Stimulated activated CD4-positive, alpha-beta T cell treated with anti-CD3 and anti-CD28 coated beads, Interleukin-4, amount 100 ng/mL, for 1 hour (primary cell): ENCODE measurements at regions not wholly inside any gene's neighbourhood (a gene's known extent, or its start where the extent isn't known, plus 50 kb on each side); places are given as distances from the start of the nearest gene placed in this dataset.

ENCODE experiments used
- DNase-seq: peaks from one replicate; pipeline ENCODE4 v3.0.0-alpha.2; 2020

DNA sequence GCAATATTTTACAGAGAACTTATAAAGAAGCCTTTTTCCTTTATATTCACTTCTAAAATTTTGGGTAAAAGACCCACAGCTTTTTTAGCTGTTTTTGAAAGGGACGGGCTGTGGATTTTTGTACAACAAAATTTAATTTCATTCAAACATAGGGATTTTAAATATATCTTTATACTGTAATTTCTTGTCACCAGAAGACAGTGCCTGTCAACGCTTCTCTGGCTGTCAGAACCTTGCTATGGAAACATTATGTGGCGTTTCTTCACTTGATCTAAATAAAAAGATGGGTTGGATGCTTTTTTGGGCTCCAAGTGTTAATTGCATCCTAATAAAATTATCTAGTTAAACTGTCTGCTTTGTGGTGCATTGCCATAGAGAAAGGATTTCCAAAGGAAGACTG lies 635.6 kb upstream of the ALCAM start:
- DNase-seq: no peak

DNA sequence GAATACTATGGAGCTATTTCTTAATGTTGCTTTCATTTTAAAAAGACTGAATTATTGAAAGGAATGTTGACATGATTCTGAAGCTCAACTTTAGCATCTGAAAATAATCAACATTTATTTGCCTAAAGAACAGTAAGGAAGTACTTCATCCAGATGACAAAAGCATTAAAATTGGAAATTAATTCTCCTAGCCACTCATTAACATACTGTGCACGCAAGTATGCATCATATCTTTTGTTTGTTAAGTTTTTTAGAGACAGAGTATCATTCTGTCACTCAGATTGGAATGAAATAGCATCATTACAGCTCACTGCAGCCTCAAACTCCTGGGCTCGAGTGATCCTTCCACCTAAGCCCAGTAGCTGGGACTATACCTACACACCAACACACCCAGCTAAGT lies 632.1 kb upstream of the ALCAM start:
- DNase-seq: no peak

DNA sequence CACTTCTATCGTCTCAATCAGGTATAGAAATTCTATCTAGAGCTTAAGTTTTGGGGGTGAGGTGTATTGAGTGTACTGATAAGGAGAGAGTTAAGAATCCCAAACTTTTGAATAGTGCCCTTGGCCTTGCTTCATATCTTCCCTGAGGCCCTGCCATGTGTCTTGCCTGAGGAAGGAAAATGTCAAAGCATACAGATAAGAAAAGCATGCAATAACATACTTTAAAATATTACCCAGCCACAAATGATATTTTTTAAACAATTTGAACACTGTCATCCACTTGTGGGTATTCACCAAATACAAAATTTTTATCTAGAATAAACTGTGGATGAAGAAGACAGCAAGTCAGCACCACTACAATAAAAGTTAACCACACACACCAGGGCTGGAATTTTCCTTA lies 631.0 kb upstream of the ALCAM start:
- DNase-seq: no peak

DNA sequence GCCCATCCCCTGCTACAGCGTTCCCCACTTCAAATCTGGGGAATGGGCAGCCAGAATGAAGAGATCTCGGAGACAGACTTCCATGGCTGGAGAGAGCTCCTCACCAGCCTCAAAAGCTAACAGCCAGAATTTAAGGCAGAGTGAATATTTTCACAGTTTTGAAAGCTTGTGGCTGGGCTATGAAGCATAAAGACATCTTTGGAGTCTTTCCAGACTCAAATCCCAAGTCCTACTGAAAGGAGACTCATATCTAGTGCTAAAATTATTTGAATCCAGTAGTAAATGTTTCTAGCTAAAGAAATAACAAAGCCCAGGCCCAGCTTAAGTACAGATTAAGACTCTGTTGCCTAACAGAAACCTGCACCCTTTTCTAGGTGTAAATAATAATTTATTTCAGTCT lies 628.4 kb upstream of the ALCAM start:
- DNase-seq: no peak

DNA sequence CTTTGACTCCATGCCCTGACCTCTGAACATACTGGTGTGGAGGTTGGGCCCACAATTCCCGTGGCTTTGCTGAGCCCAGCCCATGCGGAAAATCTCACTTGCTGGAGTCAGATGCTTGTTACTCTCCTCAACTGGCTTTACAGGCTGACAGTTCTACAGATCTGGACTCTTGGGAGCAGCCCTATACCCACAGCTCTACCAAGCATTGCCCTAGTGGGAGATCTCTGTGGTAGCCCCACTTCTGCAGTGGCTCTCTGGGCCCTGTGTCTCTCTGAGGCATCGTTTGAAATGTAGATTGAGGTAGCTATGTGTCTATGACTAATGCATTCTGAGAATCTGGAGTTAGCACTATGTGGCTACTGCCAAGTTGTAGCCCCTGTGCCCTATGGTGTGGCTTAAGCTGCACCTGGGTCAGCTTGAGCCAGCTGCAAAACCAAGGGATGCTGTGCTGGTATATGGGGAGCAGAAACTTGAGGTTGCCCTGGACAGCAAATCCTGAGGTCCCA lies 625.8 kb upstream of the ALCAM start:
- DNase-seq: no peak

DNA sequence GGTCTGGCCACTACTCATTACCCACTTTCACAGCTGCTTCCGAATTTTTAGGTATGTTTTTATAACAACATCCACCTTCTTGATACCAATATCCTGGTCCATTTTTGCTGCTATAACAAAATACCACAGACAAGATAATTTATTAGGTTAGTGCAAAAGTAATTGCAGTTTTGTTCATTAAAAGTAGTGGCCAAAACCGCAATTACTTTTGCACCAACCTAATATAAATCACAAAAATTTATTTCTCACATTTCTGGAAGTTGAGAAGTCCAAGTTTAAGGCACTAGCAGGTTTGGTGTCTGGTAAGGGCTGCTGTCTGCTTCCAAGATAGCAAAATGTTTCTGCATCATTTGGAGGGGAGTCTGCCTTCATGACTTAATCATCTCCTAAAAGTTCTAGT lies 624.7 kb upstream of the ALCAM start:
- DNase-seq: no peak

DNA sequence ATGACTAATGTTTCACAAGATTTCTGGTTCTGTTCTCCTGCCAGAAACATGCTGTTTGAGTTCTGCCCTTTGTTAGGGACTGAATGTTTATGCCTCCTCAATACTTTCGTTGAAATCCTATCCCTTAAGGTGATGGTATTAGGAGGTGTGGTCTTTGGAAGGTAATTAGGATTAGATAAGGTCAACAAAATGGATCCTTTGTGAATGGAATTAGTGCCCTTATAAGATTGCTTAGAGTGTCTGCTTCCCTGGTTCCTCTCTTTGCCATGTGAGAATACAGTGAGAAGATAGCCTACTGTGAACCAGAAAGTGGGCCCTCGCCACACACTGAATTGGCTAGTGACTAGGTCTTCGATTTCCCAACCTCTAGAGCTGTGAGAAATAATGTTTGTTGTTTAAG lies 621.4 kb upstream of the ALCAM start:
- no peak for DNase-seq

DNA sequence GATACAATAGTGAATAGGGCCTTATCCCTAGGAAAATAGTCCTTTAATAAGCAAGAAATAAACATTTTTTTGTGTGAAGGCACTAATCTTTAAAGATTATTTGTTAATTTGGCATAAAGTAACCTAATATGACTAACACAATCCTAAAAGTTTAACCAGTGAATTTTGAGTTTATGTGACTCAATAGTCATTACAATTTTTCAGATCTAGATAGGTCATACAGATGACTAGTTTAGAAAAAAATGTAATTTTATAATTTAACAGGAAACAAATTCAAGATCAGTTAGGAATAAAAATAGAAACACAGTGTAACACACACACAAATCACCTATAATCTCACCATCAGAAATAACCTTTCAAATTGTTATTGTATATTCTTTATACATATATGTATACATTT lies 620.7 kb upstream of the ALCAM start:
- DNase-seq: no peak

DNA sequence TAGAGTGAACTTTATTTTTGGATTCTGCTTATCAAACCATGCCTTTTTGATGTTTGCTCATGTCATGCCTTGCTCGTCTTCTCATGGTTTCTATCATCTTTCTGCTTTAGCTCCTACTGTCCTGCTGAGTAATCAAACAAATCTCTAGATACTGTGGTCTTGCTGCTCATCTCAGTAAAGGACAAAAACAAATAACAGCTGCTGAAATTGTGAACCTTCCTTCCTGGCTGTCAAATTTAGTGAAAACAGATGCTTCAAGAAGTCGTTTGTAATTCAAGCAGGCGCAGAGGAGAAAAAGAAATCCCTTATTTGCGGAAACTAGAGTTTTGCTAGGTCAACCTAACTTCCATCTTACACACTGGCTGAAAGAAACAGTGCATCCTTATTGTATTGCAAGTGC lies 616.1 kb upstream of the ALCAM start:
- no peak for DNase-seq

DNA sequence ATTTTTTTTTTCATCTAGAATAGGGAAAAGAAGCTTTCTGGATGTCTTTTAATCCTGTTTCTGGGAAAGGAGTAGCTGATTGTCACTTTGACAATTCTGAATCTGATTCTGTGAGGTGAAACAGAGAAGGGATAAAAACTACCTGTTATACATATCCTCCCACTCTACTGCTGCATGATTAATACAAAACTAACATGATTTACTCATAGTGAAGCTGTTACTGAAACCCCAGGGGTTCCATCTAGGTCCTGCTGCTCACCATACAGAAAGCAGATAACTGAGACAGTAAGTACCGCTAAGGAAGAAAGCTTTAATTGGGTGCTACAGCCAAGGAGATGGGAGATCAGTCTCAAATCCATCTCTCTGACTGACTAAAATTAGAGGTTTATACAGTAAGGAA lies 610.9 kb upstream of the ALCAM start:
- DNase-seq: no peak

DNA sequence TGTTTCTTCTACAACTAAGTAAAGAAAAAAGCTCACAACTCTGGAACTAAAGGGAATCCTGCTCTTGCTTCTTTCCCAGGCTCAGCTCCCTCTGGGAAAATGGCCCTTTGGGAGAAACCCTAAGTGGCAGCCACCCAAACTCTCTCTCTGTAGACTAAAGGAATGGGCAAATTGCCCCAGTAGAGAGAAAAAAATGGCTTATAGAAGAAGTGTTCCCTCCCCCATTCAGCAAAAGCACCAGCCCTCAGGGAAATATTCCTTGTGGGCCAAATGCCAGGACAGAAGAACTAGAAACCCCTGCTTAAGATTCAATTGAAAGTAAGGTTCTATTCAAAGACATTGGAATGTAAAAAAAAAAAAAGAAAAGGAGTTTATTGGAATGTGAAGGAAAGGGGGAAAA lies 603.7 kb upstream of the ALCAM start:
- no peak for DNase-seq

DNA sequence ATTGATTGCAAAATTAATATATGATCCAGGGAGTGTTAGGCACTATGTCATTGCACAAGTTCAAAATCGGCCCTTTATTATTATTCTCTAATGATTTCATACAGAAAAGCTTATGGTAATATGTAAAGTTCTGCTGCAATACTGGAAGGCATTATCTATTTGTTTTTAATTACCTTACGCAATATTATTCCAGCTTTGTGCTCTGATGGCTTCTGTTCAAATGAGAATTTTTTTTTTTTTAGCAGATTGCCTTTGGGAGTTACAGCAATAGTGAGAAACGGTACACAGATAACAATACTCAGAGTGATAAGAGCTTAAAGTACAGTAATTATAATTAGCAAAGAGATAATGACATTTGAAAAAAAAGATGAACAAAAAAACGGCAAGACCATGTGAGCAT lies 602.2 kb upstream of the ALCAM start:
- no peak for DNase-seq

DNA sequence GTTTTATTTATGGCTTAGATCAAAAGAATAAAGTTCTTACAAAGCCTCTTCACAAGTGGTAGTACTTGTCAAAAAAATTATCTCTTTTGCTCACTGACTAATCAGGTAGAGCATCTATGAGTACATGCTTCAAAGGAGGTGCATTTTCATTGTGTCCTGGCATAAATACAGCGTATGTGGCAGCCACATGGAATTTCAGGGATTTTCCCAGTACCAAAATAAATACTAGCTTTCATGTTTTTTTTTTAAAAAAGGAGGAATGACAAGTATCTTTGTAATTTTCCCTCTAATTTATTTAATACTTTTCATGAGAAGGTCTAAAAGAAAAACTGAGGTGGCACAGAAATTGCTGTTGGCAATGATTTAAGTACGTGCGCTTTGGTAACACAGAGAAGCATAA lies 597.8 kb upstream of the ALCAM start:
- DNase-seq: no peak

DNA sequence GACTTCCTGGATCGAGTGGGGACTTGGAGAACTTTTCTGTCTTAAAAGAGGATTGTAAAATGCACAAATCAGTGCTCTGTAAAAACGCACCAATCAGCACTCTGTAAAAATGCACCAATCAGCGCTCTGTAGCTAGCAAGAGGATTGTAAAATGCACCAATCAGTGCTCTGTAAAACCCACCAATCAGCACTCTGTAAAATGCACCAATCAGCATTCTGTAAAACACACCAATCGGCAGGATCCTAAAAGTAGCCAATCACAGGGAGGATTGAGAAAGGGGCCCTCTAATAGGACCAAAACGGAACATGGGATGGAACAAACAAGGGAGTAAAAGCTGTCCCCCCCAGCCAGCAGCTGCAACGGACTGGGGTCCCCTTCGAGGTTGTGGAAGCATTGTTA lies 587.4 kb upstream of the ALCAM start:
- DNase-seq: no peak

DNA sequence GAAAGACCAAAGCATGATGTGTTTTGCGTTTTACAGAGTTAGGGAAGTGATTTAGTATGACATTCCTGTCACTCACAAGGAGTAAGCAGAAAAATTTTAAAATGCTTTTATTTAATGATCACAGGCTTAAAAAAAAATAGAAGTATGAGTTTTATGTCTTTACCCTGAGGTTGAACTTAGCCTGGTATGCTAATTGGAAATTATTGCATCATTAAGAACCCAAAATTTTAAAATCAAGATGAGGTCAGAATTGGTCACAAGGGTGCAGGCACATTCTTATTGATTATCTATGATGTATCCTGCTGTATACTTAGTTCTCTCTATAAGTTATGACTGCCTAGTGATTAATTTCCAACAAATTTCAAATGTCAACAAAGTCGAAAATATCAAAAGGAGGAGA lies 585.6 kb upstream of the ALCAM start:
- no peak for DNase-seq

DNA sequence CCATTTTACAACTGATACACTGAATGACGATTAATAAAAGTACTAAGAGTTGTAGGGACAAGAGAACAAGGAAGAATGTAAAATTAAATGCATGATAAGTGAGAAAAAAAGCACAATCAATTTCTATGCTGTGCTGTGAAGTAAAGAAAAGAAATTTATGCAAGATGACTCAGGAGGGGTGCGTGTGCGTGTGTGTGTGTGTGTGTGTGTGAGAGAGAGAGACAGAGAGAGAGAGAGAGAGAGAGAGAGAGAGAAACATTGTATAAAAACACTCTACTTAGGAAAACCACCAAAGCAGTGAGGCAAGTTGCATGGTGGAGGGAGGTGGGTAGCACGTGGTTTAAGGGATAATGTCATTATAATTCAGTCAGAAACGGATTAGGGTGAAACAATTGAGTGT lies 580.8 kb upstream of the ALCAM start:
- DNase-seq: no peak

DNA sequence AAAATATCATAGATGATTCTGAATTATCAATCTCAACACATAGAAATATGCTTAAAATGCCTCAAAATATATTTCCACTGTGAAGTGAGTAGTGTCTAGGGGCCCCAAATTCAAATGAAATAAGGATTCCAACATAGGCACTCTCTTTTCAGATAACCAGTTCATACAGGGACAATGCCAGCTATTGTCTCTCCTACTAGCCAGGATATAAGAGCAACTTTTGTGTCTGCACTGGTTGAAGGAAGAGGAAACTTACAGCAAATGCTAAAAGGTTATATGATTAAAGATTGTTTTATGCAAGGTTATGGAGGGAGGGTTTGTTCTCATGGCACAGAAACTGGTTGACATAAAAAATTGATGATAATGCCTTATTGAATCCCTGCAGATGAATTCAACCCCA lies 579.4 kb upstream of the ALCAM start:
- no peak for DNase-seq

DNA sequence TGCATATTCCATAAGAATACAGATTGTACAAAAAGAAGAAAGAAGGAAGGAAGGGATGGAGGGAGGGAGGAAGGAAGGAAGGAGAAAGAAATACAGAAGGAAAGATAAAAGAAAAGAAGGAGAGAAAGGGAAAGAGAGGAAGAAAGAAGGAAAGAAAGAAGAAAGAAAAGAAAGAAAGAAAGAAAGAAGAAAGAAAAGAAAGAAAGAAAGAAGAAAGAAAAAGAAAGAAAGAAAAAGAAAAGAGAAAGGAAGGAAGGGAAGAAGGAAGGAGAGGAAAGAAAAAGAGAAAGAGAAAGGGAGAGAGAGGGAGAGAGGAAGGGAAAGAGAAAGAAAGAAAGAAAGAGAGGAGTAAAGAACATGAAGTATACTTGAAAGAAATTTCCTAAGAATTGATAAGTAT lies 577.9 kb upstream of the ALCAM start:
- DNase-seq: no peak

DNA sequence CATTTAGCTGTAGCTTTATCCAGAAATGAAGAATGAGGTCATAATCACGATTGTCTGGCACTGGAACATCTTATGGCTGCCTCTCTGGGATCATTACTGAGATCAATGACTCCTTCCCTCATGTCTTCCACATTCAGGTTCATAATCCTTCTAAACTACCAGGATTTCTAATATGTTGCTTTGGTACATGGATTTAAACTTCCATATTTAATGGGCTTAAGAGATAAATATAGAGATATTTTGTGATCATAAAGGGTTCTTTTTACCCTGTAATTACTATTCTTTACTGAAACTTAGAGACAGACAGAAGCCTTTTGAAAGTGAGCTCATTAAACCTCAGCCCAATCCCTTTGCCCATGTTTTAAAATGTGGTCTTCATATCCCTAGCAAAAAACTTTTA lies 575.4 kb upstream of the ALCAM start:
- DNase-seq: no peak

DNA sequence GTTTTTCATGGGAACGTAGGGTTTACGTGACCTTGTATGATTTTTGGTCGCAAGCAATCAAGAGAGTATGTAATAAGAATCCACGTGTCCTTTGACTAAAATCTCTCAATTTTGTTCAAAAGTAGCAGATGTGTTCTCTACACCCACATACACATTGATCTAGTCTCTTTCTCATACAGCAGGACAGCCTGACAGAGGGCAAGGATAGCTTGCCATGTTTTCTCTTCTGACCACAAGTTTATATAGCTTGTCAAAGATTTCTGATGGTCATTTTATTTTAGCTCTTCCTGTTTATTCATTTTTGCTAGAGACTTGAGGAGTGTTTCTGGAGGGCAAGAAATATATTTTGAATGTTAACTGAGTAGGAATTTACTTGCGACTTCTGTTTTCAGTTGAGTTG lies 570.2 kb upstream of the ALCAM start:
- no peak for DNase-seq

DNA sequence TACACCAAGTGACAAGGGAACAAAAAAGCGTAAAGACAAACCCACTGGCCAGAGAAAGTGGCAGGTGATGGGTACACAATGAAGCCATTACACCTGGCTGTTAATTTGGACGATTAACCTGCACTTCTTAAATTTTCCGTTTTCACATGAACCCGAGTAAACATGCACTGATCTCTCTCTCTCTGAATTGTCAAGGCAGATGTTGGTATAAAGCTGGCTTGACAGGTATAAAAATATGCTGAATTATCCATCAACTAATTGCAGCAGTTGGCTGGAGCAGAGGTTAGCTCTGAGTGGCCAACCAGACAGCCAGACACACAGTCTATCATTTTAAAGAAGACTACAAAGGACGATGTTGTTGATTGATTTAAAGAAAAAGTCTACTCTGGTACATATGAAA lies 561.7 kb upstream of the ALCAM start:
- no peak for DNase-seq

DNA sequence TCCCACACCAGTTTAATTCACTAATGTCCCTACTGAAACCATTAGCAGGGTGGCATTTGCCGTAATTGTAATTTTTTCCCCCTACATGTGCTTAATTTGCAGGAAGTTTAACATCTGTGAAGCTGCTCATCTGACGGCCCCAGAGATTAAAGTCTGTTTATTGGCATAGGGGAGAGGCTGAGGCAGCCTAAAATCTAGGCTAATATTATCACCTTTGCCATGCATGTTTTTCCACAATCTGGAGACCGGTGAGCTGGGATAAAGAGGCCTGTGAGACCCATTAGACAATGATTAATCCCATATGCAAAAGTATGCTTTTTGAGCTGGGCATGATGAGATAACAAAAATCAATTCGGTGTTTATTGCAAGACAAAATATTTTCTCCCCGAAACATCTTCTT lies 561.2 kb upstream of the ALCAM start:
- DNase-seq: no peak

DNA sequence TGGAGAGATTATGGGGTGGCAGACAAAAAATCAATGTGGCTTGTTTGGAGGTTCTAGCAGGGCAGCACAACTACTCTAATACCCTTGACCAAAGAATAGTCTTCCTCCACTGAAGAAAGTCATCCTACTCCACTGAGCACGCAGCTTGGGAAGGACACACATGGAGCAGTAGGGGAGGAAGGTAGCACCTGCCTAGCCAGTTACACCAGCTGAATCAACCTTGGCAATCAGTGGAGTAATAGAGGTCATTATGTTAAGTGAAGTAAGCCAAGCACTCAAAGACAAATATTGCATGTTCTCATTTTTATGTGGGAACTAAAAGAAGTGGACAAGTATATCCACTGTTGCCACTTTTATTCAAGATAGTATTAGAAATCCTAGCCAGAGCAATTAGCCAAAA lies 555.8 kb upstream of the ALCAM start:
- no peak for DNase-seq

DNA sequence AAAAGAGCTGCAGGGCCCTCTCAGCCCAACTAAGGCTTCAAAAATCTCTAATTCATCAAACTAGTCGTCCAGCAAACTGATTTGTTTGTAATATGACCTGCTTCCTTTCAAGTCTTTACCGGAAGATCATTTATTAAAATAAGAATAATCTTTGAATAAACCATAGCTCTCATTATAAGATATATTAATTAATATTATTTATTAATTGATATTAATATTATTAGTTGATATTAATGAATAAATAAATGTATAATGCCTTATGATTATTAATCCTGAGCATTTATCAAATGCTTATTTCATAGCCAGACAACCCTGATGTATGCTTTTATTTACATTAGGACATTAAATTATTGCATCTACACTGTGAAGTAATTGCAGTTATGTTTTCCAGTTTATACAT lies 550.7 kb upstream of the ALCAM start:
- no peak for DNase-seq

DNA sequence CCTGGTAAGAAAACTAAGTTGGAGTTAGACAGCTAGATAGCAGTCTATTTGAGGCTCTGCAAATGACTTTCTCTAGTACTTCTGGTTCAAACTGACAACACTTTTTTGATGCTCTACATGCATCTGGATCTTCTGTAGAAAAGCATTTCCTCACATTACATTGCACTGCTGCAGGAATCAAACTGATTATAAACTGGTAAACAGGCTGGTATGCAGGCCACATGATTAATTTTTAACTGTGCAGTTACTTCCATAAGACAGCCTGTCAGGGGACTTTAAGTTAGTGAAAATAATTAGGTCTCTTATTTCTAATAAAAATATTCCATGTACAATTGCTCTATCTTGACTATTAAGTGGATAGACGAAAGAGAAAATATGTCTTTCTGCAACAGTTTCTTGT lies 550.0 kb upstream of the ALCAM start:
- DNase-seq: no peak

DNA sequence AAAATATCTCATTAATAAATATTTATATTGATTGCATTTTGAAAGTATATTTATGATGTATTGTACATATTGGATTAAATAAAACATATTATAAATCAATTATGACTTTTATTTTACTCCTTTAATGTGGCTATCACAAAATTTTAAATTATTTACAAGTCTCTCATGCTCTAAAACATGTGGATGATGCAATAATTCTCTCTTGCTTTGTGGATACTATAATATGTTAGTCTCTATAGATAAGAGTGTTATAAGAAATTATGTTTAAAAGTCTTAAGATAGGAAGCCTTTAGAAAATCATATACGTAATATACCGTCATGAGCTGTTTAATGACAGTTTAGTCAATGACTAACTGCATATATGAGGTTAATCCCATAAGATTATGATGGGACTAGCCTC lies 547.4 kb upstream of the ALCAM start:
- DNase-seq: no peak
